Dendritic cell treated with granulocyte-macrophage colony-stimulating factor and Interleukin-4, amounts not matched to agents 40 ng/mL and 50 ng/mL, for 4 days (primary cell): ENCODE measurements at regions not wholly inside any gene's neighbourhood (a gene's known extent, or its start where the extent isn't known, plus 50 kb on each side); places are given as distances from the start of the nearest gene placed in this dataset.
"Not testable (repeated sequence)": the region's sequence is repeated elsewhere in the genome, so short reads cannot be mapped to it uniquely, and the experiment has no call there.

Experiments
- H3K27ac Mint-ChIP-seq: one replicate; pipeline ENCODE4 v1.8.0; 2022; ENCODE audit warnings: mild to moderate bottlenecking, mixed read lengths
- H3K27me3 Mint-ChIP-seq: one replicate; pipeline ENCODE4 v1.8.0; 2022; ENCODE audit warnings: mild to moderate bottlenecking, mixed read lengths
- H3K36me3 Mint-ChIP-seq: one replicate; pipeline ENCODE4 v1.8.0; 2022; ENCODE audit warnings: low read depth, mixed read lengths
- H3K4me1 Mint-ChIP-seq: one replicate; pipeline ENCODE4 v1.8.0; 2022; ENCODE audit warnings: low read depth, mixed read lengths
- H3K4me3 Mint-ChIP-seq: one replicate; pipeline ENCODE4 v1.8.0; 2022; ENCODE audit warnings: mild to moderate bottlenecking, moderate library complexity, mixed read lengths
- H3K9me3 Mint-ChIP-seq: one replicate; pipeline ENCODE4 v1.8.0; 2022; ENCODE audit warnings: mixed read lengths
- intact Hi-C: fragments of 100-400 bp; cut with micrococcal nuclease; formaldehyde crosslinking; loops from one replicate; pipeline ENCODE4 v1.15.0; 2022

DNA sequence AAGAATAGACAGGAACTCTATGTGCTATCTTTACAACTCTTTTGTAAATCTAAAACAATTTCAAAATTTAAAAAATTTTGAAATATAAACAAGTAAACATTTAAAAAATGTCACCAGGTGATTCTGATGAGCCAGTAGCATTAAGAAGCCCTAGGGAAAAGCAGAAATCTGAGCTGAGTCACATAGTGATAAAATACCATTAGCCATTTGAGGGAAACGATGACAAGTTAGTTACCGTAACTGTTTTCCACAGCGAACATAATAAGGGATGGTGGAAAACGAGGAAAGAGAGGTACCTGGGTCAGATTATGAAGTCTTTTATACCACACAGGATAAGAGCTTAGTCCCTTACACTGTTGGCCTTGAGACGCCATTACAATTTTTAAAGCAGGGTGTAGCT is 55.5 kb downstream of the PRR15 start:
- Mint-ChIP-seq H3K27me3 (peaks cover 9% of the 10 kb centered on the region), H3K4me3 (no peak overlapping the region), H3K36me3 (no peaks in the 10 kb centered on the region), H3K9me3 (no peaks in the 10 kb centered on the region), H3K4me1 (no peaks in the 10 kb centered on the region), H3K27ac (no peak overlapping the region)
- intact Hi-C loops = no loop called here

DNA sequence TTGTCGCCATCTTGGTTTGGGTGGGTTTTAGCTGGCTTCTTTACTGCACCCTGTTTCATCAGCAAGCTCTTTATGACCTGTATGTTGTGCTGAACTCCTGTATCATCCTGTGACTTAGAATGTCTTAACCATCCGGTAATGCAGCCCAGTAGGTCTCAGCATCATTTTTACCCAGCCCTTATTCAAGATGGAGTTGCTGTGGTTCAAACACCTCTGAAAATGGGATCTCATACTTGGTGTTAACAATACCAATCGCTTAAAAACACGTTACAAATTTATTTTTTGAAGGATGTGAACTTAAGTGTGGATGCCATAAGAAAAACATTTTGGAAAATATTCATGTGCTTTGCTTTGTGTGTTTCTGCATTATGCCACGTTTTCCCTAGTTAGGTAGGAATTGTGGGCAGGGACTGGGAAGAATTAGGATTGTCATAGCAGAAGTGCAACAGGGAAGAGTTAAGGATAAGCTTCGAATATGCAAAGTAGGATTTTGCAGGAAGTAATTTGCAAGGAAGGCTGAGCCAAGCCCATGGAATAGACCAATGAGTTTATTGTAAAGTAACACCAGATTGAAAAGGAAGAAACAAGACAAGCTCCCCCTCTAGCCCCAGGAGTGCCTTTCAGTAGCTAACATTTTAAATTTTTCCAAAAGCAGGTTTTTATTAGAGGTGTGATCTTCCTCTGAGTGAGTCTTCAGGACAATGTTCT is 56.4 kb downstream of the PRR15 start:
- H3K27ac Mint-ChIP-seq = no peak overlapping the region
- H3K4me1 Mint-ChIP-seq = no peaks in the 10 kb centered on the region
- H3K4me3 Mint-ChIP-seq = no peak overlapping the region
- H3K9me3 Mint-ChIP-seq = no peaks in the 10 kb centered on the region
- intact Hi-C loops = no loop called here
- H3K36me3 Mint-ChIP-seq = no peaks in the 10 kb centered on the region
- H3K27me3 Mint-ChIP-seq = peaks cover 8% of the 10 kb centered on the region

DNA sequence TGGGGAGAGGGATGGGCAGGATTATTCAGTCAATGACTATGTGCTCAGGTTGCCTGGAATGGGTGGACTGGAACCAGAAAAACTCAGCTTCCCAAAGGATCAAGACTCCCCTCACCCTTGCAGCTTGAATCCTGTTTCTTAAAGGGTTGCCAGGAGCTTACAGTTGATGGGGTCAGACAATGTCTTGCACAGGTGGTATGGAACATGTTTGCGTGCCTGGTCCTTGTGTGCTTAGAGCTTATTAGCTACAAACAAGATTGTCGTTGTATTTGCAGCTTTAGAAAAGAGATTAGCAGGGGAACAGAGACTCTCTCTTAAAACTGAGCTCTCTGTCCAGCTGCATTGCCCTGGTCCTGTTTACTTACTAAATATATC is 56.9 kb downstream of the PRR15 start:
- intact Hi-C loops = no loop called here
- Mint-ChIP-seq H3K27me3 (peaks cover 8% of the 10 kb centered on the region), H3K9me3 (no peaks in the 10 kb centered on the region), H3K4me1 (no peaks in the 10 kb centered on the region), H3K36me3 (no peaks in the 10 kb centered on the region), H3K4me3 (no peak overlapping the region), H3K27ac (no peak overlapping the region)

DNA sequence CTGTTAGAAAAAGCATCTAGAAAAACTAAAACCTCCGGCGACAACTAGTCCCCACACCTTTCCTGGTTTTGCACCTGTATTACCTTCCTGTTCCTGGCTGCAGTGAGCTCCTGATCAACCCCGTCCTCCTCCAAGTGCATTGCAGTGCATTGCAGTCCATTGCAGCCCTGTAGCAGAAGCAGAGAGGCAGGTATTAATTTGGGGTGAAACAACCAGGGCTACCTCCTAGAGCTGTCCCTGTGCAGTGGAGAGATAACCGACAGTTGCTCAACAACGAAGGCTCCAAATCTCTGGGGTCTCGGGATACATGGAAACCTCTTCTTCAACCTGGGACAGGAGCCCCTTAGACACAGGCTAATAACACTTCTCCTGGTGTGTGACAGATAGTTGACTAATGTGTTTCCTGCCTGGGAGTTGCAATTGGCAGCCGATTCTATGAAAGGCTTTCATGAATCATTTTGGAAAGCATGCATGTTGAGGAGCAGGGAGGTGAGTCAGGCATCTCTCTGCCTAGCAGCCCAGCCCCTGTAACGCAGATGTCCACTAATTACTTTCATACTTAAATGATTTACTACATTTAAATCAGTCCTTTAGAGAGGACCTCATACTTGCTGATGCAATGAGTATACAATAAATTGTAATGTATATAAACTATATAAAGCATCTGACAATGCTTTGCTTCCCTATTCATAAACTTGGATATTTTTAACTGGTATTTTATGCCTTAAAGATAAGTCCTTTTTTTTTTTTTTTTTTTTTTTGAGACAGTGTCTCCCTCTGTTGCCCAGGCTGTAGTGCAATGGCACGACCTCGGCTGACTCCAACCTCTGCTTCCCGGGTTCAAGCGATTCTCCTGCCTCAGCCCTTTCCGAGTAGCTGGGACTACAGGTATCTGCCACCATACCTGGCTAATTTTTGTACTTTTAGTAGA is 59.0 kb downstream of the PRR15 start:
- Mint-ChIP-seq H3K36me3 (no peaks in the 10 kb centered on the region), H3K4me3 (no peak overlapping the region), H3K27ac (no peak overlapping the region), H3K27me3 (peaks cover 7% of the 10 kb centered on the region), H3K9me3 (no peaks in the 10 kb centered on the region), H3K4me1 (no peaks in the 10 kb centered on the region)
- intact Hi-C loops = no loop called here

DNA sequence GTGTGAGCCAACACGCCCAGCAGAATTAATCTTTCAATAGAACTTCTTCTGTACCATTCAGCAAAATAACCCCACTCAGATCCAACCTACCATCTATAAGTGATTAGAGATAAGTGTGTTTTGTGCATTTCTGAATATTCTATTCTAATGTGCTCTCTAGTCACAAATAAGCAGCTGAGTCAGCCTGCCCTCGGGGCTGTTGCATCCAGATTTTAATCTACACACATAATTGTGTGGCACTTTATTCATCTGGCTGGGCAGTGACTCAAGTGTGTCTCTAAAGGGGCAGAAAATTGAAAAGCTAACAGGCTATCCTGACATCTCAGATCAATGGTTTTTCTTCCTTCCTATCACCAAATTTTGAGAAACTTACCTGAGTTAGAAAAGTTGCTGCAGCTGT is 60.3 kb downstream of the PRR15 start:
- peaks cover 10% of the 10 kb centered on the region for H3K27me3 Mint-ChIP-seq
- H3K9me3 Mint-ChIP-seq = no peaks in the 10 kb centered on the region
- H3K27ac Mint-ChIP-seq = no peak overlapping the region
- H3K4me1 Mint-ChIP-seq = no peaks in the 10 kb centered on the region
- H3K36me3 Mint-ChIP-seq = no peaks in the 10 kb centered on the region
- H3K4me3 Mint-ChIP-seq = no peak overlapping the region
- intact Hi-C loops = no loop called here

DNA sequence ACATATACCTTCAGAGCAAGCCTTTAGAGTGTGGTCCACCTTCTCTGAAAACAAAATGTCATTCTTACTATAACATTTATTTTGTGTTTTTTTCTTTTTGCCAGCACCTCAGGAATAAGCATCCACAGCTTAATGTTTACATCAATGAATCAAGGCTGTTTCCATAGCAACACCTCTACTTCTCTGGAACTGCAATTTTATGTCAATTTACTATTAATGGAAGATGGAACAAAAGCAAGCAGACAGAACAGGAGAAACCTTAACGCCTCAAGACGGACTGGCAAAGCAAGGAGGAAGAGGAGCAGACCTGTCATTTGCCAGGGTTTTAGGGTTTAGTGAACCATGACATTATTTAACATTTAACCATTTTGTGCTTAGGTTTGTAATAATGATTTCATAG is 63.1 kb downstream of the PRR15 start:
- no peak overlapping the region for H3K4me3 Mint-ChIP-seq
- peaks cover 16% of the 10 kb centered on the region for H3K27me3 Mint-ChIP-seq
- H3K36me3 Mint-ChIP-seq = no peaks in the 10 kb centered on the region
- intact Hi-C loops = no loop called here
- no peaks in the 10 kb centered on the region for H3K4me1 Mint-ChIP-seq
- no peaks in the 10 kb centered on the region for H3K9me3 Mint-ChIP-seq
- H3K27ac Mint-ChIP-seq = no peak overlapping the region

DNA sequence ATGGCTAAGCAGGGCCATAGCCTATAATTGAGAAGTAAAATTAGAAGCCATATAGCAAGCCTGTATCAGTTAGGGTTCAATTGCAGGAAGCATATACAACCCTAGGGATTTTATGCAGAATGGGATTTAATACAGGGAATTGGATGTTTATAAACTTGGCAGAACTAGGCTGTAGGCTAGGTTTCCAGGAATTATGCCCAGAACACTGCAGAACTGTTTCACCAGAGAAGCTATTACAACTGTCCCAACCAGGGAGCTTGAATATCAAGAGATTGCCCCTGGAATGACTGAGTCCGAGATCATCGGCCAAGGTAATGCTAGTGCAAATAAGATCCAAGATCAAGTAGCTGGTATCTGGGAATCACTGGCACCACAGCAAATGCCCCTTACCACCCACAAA is 64.0 kb downstream of the PRR15 start:
- H3K4me3 Mint-ChIP-seq = no peak overlapping the region
- H3K27ac Mint-ChIP-seq = no peak overlapping the region
- no peaks in the 10 kb centered on the region for H3K4me1 Mint-ChIP-seq
- intact Hi-C loops = no loop called here
- no peaks in the 10 kb centered on the region for H3K9me3 Mint-ChIP-seq
- peaks cover 16% of the 10 kb centered on the region for H3K27me3 Mint-ChIP-seq
- H3K36me3 Mint-ChIP-seq = no peaks in the 10 kb centered on the region

DNA sequence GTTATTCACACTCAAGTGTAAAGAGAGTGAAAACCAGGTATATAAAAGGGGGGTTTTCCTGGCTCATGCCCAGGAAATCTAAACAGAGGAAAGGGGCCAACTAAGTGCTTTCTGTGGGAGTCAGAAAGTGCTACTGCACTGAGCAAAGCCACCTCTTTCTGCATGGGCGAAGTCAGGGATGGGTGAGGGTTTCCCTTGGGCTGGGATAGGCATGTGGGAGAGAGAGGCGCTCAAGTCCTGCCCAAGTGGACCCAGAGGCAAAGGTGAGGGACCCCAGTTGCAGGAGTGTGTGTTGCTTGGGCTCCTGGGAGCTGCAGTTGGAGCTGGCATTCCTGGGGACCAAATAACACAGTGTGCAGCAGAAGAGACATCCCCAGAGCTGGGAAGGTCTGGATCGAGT is 65.9 kb downstream of the PRR15 start:
- intact Hi-C loops = no loop called here
- no peak overlapping the region for H3K4me3 Mint-ChIP-seq
- no peaks in the 10 kb centered on the region for H3K9me3 Mint-ChIP-seq
- H3K4me1 Mint-ChIP-seq = no peaks in the 10 kb centered on the region
- H3K36me3 Mint-ChIP-seq = no peaks in the 10 kb centered on the region
- H3K27me3 Mint-ChIP-seq = peaks cover 11% of the 10 kb centered on the region
- no peak overlapping the region for H3K27ac Mint-ChIP-seq

DNA sequence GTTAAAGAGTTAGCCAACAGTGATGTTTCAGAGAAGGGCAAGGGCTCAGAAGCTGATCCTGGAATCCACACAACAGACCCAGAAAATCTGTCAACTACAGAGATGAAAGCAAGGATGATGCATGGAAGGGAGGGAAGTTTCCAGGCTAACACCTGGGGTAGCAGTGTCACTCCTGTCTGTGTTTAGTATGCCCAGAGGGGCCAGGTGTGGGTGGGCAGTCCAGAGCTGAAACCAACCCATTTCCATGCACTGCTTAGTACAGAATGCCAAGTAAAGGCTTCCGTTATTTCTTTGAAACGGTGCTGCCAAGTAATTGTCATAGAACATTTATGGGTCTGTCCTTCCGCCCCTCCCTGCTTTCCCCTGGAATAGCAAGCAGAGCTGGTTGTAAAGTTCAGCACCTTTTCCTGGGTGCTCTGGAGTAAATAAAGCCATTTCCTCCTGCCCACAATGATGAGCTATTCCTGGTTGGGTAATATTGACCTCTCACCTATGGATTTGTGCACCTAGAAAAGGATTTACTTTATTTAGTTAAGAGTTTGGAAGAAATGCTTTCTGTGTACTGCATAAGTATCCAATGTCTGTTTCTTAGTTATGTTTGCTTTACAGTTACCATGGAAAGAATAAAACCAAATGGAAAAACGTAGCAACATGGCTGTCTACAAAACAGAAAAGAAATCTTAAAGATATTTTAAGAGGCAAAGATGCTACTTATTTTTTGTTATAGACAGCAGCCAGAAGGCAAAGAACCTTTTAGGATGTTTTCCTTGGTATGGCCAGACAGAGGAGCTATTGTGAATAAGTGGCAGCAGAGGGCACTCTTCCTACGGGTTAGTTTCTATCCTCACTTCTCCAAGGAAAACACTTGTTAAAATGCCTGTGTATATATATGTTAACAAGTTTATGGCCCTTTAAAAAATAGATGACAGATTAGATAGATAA is 71.7 kb downstream of the PRR15 start:
- H3K4me3 Mint-ChIP-seq, H3K27ac Mint-ChIP-seq, H3K4me1 Mint-ChIP-seq, H3K36me3 Mint-ChIP-seq, H3K27me3 Mint-ChIP-seq, H3K9me3 Mint-ChIP-seq: not testable (repeated sequence)
- intact Hi-C loops = loop anchor here (5.0 to 10.0 kb wide), 3 partner anchors 109 to 427 kb away; no protein-coding TSS in a partner anchor

DNA sequence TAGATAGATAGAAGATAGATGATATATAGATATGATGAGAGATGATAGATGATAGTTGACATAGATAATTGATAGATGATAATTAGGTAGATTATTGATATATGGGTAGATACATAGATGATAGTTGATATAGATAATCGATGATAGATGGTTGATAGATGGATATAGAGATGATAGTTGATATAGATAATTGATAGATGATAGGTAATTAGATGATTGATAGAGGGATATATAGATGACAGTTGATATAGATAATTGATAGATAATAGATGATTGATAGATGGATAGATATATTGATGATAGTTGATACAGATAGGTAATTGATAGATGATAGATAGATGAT is 72.3 kb downstream of the PRR15 start:
- H3K27ac Mint-ChIP-seq = no peak overlapping the region
- H3K4me1 Mint-ChIP-seq = no peaks in the 10 kb centered on the region
- H3K27me3 Mint-ChIP-seq = peaks cover 3% of the 10 kb centered on the region
- intact Hi-C loops = loop anchor here (5.0 to 10.0 kb wide), 3 partner anchors 109 to 426 kb away; no protein-coding TSS in a partner anchor
- no peaks in the 10 kb centered on the region for H3K9me3 Mint-ChIP-seq
- H3K36me3 Mint-ChIP-seq = no peaks in the 10 kb centered on the region
- no peak overlapping the region for H3K4me3 Mint-ChIP-seq

DNA sequence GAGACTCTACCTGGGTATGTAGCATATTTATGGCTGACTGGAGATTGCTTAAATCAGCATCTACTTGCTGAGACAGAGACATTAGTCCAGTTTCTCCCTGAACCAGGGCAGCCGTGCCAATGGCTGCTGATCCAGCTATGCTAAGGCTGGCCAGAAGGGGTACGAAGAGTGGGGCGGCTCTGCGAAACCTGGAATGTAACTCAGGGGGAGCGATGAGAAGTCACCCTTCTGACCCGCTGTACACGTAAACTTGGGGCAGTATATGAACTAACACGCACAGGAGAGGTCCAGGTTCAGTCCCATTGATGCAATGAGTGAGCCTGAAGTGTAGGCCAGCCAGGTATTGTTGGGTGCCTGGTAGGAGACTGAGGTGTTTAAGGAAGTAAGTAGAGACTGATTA is 73.7 kb downstream of the PRR15 start:
- intact Hi-C loops = loop anchor here (5.0 to 10.0 kb wide), 3 partner anchors 107 to 425 kb away; no protein-coding TSS in a partner anchor
- no peaks in the 10 kb centered on the region for H3K4me1 Mint-ChIP-seq
- peaks cover 3% of the 10 kb centered on the region for H3K27me3 Mint-ChIP-seq
- no peak overlapping the region for H3K4me3 Mint-ChIP-seq
- no peak overlapping the region for H3K27ac Mint-ChIP-seq
- no peaks in the 10 kb centered on the region for H3K9me3 Mint-ChIP-seq
- H3K36me3 Mint-ChIP-seq = no peaks in the 10 kb centered on the region

DNA sequence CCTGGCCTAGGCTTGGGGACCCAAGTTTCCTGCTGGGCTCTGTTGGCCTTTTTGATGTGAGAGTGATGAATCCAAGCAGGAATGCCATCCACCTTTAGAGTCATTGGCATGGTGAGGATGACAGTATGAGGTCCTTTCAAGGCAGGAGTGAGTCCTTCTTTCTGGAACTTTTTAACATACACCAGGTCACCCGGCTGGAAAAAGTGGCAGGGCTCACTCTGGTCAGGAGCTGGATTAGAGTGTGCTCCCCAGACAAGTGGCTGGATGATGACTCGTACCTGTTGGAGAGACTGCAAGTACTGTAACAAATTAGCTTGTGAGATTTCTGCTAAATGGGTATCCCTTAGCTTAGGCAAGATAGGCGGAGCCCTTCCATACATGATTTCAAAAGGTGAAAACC is 75.2 kb downstream of the PRR15 start:
- not testable (repeated sequence) for H3K9me3 Mint-ChIP-seq, H3K36me3 Mint-ChIP-seq, H3K27ac Mint-ChIP-seq, H3K27me3 Mint-ChIP-seq, H3K4me1 Mint-ChIP-seq, H3K4me3 Mint-ChIP-seq
- intact Hi-C loops = loop anchor here (5.0 to 10.0 kb wide), 3 partner anchors 106 to 423 kb away; no protein-coding TSS in a partner anchor

DNA sequence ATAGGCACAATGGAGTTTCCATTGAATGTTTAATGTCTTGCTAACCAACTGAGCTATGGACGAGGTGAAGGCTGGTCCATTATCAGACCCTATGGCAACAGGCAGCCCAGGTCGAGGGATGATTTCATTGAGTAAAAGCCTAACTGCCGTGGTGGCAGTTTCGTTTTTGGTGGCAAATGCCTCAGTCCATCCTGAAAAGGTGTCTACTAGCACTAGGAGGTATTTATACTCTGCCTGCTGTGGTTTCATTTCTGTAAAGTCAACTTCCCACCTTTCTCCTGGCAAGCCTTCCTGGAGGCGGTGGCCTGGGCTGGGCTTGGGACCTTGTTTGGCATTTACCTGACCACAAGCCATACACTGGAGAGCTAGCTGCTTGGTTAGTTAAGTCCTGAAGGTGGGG is 75.8 kb downstream of the PRR15 start:
- Mint-ChIP-seq H3K27me3 (peaks cover 3% of the 10 kb centered on the region), H3K36me3 (no peaks in the 10 kb centered on the region), H3K4me3 (no peak overlapping the region), H3K27ac (no peak overlapping the region), H3K9me3 (no peaks in the 10 kb centered on the region), H3K4me1 (no peaks in the 10 kb centered on the region)
- intact Hi-C loops = loop anchor here (5.0 to 10.0 kb wide), 3 partner anchors 105 to 423 kb away; no protein-coding TSS in a partner anchor
